Hepatocyte (in vitro differentiated cells): ENCODE measurements at regions not wholly inside any gene's neighbourhood (a gene's known extent, or its start where the extent isn't known, plus 50 kb on each side); places are given as distances from the start of the nearest gene placed in this dataset.
"Not testable (repeated sequence)": the region's sequence is repeated elsewhere in the genome, so short reads cannot be mapped to it uniquely, and the experiment has no call there.

Source experiments
- DNase-seq: peaks from one replicate; pipeline ENCODE4 v3.0.0-alpha.2; 2016; ENCODE audit warnings: low spot score
- H2AFZ ChIP-seq: fragments of 200-600 bp; sonication (generic); 2 replicates; pipeline ENCODE4 v1.6.0; 2016; ENCODE audit warnings: antibody characterized with exemption, mild to moderate bottlenecking
- H3K27ac ChIP-seq: fragments of 200-600 bp; sonication (generic); 2 replicates; pipeline ENCODE4 v1.5.1; 2016; ENCODE audit warnings: mild to moderate bottlenecking
- H3K27me3 ChIP-seq: fragments of 200-600 bp; sonication (generic); 2 replicates; pipeline ENCODE4 v1.6.1; 2016
- H3K36me3 ChIP-seq: fragments of 200-600 bp; sonication (generic); replicated peaks from 2 replicates; pipeline ENCODE4 v1.5.1; 2016; ENCODE audit warnings: low read depth; ENCODE audit not compliant: insufficient read depth
- H3K4me1 ChIP-seq: fragments of 200-600 bp; sonication (generic); 2 replicates; pipeline ENCODE4 v1.5.1; 2016; ENCODE audit warnings: mild to moderate bottlenecking, moderate library complexity; ENCODE audit not compliant: insufficient read depth
- H3K4me2 ChIP-seq: fragments of 200-600 bp; sonication (generic); 2 replicates; pipeline ENCODE4 v1.6.0; 2016
- H3K4me3 ChIP-seq: fragments of 200-600 bp; sonication (generic); 2 replicates; pipeline ENCODE4 v1.5.1; 2016; ENCODE audit warnings: mild to moderate bottlenecking
- H3K79me2 ChIP-seq: fragments of 200-600 bp; sonication (generic); 2 replicates; pipeline ENCODE4 v1.6.0; 2017; ENCODE audit warnings: mild to moderate bottlenecking
- H3K9me2 ChIP-seq: fragments of 200-600 bp; sonication (generic); replicated peaks from 2 replicates; pipeline ENCODE4 v1.6.0; 2017; ENCODE audit warnings: mild to moderate bottlenecking; ENCODE audit not compliant: insufficient read depth
- H3K9me3 ChIP-seq: fragments of 200-600 bp; sonication (generic); 2 replicates; pipeline ENCODE4 v1.5.1; 2016; ENCODE audit warnings: low read depth, mild to moderate bottlenecking
- H4K20me1 ChIP-seq: fragments of 200-600 bp; sonication (generic); 2 replicates; pipeline ENCODE4 v1.6.0; 2016; ENCODE audit warnings: mild to moderate bottlenecking; ENCODE audit not compliant: insufficient read depth, poor library complexity, severe bottlenecking
- CTCF ChIP-seq: fragments of 200-600 bp; sonication (generic); IDR thresholded peaks from 2 replicates; pipeline ENCODE4 v1.5.1; 2016; ENCODE audit warnings: antibody characterized with exemption, mild to moderate bottlenecking; ENCODE audit not compliant: poor library complexity
- EZH2 ChIP-seq: fragments of 200-600 bp; sonication (generic); IDR thresholded peaks from 2 replicates; pipeline ENCODE4 v1.6.1; 2016; ENCODE audit warnings: antibody characterized with exemption, mild to moderate bottlenecking, borderline replicate concordance
- EZH2phosphoT487 ChIP-seq: fragments of 200-600 bp; sonication (generic); IDR thresholded peaks from one replicate; pipeline ENCODE4 v1.6.1; 2018; ENCODE audit warnings: antibody characterized with exemption, mild to moderate bottlenecking, low read depth, moderate library complexity; ENCODE audit not compliant: unreplicated experiment, severe bottlenecking
- WGBS: methylation state at CpG from one replicate; pipeline ENCODE4 v1.1.6; 2016; ENCODE audit warnings: low lambda C conversion rate; ENCODE audit errors: missing lambda C conversion rate; 5-methylcytosine and 5-hydroxymethylcytosine counted together

DNA sequence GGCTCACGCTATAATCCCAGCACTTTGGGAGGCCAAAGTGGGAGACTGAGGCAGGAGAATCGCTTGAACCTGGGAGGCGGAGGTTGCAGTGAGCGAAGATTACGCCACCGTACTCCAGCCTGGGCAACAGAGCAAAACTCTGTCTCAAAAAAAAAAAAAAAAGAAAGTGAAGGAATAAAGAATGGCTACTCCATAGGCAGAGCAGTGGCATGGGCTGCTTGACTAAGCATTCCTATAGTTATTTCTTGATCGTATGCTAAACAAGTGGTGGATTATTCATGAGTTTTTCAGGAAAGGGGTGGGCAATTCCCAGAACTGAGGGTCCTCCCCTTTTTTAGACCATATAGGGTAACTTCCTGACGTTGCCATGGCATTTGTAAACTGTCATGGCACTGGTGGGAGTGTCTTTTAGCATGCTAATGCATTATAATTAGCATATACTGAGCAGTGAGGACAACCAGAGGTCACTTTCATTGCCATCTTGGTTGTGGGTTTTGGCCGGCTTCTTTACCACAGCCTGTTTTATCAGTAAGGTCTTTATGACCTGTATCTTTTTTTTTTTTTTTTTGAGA, 130.9 kb upstream of the PARD3 start:
- WGBS: 97% methylated on average over 9 of the region's 9 CpGs

DNA sequence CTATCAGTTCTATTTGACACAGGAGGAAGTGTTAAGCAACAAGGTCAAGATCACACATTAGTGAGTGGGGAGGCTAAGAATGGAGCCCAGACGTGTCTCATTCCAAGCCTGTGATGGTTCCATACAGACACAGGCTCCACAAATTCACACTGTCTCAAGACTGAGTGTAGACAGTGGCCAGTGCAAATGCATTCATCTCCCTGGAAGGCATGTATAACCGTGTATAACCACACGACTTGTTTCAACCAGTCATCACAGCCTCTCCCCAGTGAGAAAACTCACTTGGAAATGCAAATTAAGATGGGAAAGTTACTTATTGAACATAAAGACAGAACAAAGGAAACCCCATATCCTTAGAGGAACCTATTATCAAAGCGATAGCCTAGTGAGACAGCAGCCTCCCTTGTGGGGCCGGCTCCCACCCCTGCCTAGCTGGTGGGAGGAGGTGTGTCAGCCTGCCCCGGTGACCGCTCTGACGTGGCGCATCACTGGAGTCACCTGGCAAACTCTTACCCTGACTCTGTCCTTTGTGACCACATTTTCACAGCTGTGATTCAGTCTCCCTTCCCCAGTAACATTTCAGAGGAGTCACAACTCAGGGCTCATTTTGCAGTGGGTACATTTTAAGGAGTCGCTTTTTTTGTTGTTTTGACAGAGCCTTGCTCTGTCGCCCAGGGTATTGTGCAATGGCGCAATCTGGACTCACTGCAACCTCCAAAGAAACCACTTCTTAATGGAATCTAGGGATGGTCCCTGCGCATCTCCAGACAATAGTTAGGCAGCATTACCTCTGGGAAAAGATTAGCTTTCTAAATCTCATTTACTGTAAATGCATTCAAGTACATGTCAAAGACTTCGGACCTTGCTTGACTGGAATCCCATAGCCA, 126.6 kb upstream of the PARD3 start:
- Histone ChIP-seq H3K9me3 (no peaks in the 10 kb centered on the region), H3K9me2 (no peaks in the 10 kb centered on the region), H3K27me3 (no peaks in the 10 kb centered on the region), H3K4me1 (no peaks in the 10 kb centered on the region), H3K79me2 (no peaks in the 10 kb centered on the region), H3K4me2 (no peak overlapping the region), H4K20me1 (no peaks in the 10 kb centered on the region), H3K4me3 (no peak overlapping the region), H3K27ac (no peak overlapping the region), H3K36me3 (no peaks in the 10 kb centered on the region), H2AFZ (no peak overlapping the region)
- 78% methylated on average over 14 of the region's 14 CpGs for WGBS
- no peak for DNase-seq
- TF ChIP-seq EZH2: no peak
- TF ChIP-seq EZH2phosphoT487: no peak
- TF ChIP-seq CTCF: no peak

More for the DNA sequence above, 130.9 kb upstream of the PARD3 start:
- DNase-seq, H3K9me3 ChIP-seq, H3K9me2 ChIP-seq, H2AFZ ChIP-seq, H3K27me3 ChIP-seq, H3K4me1 ChIP-seq, H4K20me1 ChIP-seq, H3K4me3 ChIP-seq, H3K36me3 ChIP-seq, H3K4me2 ChIP-seq, H3K79me2 ChIP-seq, H3K27ac ChIP-seq: not testable (repeated sequence)

DNA sequence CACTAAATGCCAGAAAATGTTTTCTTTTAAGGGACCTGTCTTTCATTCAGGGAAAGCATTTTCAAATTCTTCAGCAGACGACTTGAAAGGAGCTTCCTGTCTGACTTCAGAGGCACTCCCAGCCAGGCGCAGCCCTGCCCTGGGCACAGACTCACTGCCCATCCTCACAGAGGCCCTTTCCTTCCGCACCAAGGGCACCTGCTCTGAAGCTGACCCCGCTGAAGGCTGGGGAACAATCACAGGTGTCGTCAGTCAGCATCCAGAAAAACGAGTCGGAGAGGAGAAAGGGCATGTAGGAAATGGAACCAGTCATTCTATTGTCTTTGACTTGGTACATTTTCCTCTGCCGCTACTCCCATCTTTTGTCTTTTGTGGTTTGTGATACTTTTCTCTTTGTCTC, 125.3 kb upstream of the PARD3 start:
- H4K20me1 ChIP-seq: no peaks in the 10 kb centered on the region
- H3K79me2 ChIP-seq: no peaks in the 10 kb centered on the region
- H2AFZ ChIP-seq: no peak overlapping the region
- H3K9me3 ChIP-seq: no peaks in the 10 kb centered on the region
- TF ChIP-seq EZH2 (no peak), CTCF (no peak), EZH2phosphoT487 (no peak)
- no peaks in the 10 kb centered on the region for H3K27me3 ChIP-seq
- H3K4me2 ChIP-seq: no peak overlapping the region
- no peak for DNase-seq
- H3K9me2 ChIP-seq: no peaks in the 10 kb centered on the region
- H3K27ac ChIP-seq: no peak overlapping the region
- H3K36me3 ChIP-seq: no peaks in the 10 kb centered on the region
- WGBS: 75% methylated on average over 8 of the region's 8 CpGs
- no peak overlapping the region for H3K4me3 ChIP-seq
- H3K4me1 ChIP-seq: no peaks in the 10 kb centered on the region

GRCh38 chr10:34938399-34938670, 123.2 kb upstream of the PARD3 start:
- Histone ChIP-seq H3K4me1 (no peaks in the 10 kb centered on the region), H3K36me3 (no peaks in the 10 kb centered on the region), H4K20me1 (no peaks in the 10 kb centered on the region), H3K4me3 (no peak overlapping the region), H3K79me2 (no peaks in the 10 kb centered on the region), H3K27me3 (no peaks in the 10 kb centered on the region), H3K9me3 (no peaks in the 10 kb centered on the region), H3K9me2 (no peaks in the 10 kb centered on the region), H2AFZ (no peak overlapping the region), H3K4me2 (no peak overlapping the region), H3K27ac (no peak overlapping the region)
- no peak for DNase-seq
- TF ChIP-seq EZH2 (no peak), CTCF (no peak), EZH2phosphoT487 (no peak)
- 96% methylated on average over 6 of the region's 6 CpGs for WGBS
